OCI-LY1 (cell line): ENCODE measurements at regions not wholly inside any gene's neighbourhood (a gene's known extent, or its start where the extent isn't known, plus 50 kb on each side); places are given as distances from the start of the nearest gene placed in this dataset.

ENCODE experiments used
- EZH2 ChIP-seq: fragments of 200-600 bp; sonication (generic), shearing (Covaris generic); IDR thresholded peaks from 2 replicates; pipeline ENCODE4 v1.8.0; 2017; ENCODE audit warnings: borderline replicate concordance, mixed run types, mild to moderate bottlenecking, antibody characterized with exemption, low read length, moderate library complexity, mixed read lengths
- TF ChIP-seq, protein P1 (sequence below): fragments of 200-600 bp; sonication (generic), shearing (Covaris generic); IDR thresholded peaks from 2 replicates; pipeline ENCODE4 v1.5.1; 2017; ENCODE audit warnings: mild to moderate bottlenecking, antibody characterized with exemption, low read length, moderate library complexity, mixed read lengths

- TF ChIP-seq, protein P1, sequence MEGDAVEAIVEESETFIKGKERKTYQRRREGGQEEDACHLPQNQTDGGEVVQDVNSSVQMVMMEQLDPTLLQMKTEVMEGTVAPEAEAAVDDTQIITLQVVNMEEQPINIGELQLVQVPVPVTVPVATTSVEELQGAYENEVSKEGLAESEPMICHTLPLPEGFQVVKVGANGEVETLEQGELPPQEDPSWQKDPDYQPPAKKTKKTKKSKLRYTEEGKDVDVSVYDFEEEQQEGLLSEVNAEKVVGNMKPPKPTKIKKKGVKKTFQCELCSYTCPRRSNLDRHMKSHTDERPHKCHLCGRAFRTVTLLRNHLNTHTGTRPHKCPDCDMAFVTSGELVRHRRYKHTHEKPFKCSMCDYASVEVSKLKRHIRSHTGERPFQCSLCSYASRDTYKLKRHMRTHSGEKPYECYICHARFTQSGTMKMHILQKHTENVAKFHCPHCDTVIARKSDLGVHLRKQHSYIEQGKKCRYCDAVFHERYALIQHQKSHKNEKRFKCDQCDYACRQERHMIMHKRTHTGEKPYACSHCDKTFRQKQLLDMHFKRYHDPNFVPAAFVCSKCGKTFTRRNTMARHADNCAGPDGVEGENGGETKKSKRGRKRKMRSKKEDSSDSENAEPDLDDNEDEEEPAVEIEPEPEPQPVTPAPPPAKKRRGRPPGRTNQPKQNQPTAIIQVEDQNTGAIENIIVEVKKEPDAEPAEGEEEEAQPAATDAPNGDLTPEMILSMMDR, result no peak
- TF ChIP-seq EZH2, result no peak
These were observed 228.1 kb upstream of the TFPI start for GRCh38 chr2:187782301-187782700.
